ENCODE measurements at regions not wholly inside any gene's neighbourhood (a gene's known extent, or its start where the extent isn't known, plus 50 kb on each side); places are given as distances from the start of the nearest gene placed in this dataset.

DNA sequence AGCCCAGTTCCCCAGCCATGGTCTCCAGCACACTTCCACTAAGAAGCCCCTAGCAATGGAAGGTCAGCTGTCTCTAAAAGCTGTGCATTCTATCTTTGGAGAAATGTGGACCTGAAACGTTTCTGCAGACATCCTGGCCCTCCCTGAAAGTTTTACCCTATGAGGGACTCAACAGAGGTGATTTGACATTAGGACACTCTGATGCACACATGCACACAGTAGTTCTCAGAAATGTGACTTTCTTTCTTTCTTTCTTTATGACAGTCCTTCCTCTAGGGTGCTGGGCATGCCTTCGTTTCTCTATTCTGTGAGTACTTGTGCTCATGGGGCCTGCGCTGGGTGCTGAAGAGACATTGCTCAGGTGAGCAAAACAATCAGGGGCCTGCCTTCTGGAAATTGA lies 857.3 kb downstream of the RNF144A start:
- DNase-seq = no peak

DNA sequence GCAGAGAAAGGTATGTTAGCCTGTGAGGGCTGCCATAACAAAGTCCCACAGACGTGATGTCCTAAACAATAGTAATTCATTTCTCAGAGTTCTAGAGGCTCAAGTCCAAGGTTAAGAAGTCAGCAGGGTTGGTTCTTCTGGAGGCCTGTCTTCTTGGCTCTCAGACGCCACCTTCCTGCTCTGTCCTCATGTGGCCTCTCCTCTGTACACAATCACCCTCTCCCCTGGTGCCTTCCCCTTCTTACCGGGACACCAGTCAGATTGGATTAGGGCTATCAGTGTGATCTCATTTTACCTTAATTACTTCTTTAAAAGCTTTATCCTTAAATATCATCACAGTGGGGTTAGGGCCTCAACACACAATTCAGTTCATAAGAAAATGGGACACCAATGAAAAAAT lies 860.5 kb downstream of the RNF144A start:
- DNase-seq = no peak

DNA sequence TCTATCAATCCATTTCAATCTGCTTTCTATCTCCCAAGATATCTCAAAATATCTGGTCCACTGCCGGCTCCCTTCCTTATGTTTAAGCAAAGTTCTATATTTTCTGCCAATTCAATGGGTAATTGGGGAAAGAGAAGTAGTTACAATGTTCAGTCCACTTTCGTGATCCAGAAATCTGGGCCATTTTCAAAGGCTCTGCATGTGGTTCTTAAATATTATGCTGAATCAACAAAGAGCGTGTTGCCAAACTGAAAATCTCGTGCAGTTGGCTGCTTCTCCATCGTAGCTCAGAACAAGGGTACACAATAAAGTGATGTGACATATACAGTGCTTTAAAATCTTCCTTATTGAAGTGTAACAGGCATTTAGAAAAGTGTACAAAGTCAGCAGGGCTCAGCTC lies 863.1 kb downstream of the RNF144A start:
- DNase-seq = no peak

DNA sequence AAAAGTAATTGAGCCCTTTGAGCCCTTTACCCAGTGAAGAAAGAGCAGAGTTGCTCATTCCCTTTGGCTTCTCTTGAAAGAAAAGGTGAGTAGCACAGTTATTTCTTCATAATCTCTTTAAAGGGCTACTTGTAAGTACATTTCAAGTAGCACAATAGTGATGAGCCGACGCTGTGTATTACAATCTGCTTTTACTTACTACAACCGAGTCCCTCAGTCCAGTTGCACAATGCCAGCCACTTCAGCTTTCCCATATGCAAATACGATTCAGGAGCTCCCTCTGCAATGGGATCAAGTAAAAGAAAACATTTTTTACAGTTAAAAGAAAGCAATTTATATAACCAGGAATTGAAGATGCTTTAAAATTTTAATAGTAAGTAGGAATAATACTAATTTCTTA lies 868.5 kb downstream of the RNF144A start:
- DNase-seq = no peak

- DNase-seq = no peak
These were observed 871.5 kb downstream of the RNF144A start for GRCh38 chr2:7788736-7789135.

- no peak for DNase-seq
These were observed 874.9 kb downstream of the RNF144A start for GRCh38 chr2:7792031-7792651.

- no peak for DNase-seq
These were observed 878.8 kb downstream of the RNF144A start for GRCh38 chr2:7795778-7796563.

DNA sequence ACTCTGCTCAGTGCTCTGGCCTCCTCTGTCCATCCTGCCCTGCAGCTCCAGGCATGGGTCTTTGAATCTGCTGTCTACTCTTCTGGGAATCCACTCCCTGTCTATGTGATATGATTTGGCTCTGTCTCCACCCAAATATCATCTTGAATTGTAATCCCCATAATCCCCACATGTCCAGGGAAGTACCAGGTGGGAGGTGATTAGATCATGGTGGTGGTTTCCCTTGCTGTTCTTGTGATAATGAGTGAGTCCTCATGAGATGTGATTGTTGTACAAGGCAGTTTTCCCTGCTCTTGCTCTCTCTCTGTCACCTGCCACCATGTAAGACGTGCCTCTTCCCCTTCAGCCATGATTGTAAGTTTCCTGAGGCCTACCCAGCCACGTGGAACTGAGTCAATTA lies 881.8 kb upstream of the ID2 start:
- no peak for DNase-seq

DNA sequence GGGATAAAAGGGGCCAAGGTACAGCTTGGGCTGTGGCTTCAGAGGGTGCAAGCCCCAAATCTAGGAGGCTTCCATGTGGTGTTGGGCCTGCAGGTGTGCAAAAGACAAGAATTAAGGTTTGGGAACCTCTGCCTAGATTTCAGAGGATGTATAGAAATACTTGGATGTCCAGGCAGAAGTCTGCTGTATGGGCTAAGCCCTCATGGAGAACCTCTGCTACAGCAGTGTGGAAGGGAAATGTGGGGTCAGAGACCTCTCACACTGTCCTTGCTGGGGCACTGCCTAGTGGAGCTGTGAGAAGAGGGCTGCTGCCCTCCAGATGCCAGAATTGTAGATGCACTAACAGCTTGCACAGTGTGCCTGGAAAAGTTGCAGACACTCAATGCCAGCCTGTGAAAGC lies 880.6 kb upstream of the ID2 start:
- DNase-seq = no peak

GRCh38 chr2:7803515-7803914 lies 878.3 kb upstream of the ID2 start:
- no peak for DNase-seq

- no peak for DNase-seq
These were observed 872.2 kb upstream of the ID2 start for GRCh38 chr2:7809640-7810039.

DNA sequence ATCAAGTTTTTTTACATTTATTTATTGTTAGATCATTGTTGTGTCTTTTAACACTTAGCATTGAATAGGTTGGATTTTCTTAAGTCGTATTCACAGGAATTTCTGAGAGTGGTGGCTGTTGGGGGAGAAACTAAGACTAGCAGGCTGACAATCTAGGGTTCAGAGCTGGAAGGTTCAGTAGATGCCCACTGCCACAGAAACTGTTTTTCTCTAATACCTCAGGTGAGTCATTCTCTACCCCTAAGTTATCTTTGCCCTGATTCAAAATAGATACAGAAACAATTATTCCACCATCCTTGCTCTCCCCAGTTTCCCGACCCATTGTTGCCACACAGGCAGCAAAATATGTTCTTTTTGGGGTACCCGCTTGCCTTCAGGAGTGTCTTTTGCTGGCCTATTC lies 870.8 kb upstream of the ID2 start:
- DNase-seq = no peak

DNA sequence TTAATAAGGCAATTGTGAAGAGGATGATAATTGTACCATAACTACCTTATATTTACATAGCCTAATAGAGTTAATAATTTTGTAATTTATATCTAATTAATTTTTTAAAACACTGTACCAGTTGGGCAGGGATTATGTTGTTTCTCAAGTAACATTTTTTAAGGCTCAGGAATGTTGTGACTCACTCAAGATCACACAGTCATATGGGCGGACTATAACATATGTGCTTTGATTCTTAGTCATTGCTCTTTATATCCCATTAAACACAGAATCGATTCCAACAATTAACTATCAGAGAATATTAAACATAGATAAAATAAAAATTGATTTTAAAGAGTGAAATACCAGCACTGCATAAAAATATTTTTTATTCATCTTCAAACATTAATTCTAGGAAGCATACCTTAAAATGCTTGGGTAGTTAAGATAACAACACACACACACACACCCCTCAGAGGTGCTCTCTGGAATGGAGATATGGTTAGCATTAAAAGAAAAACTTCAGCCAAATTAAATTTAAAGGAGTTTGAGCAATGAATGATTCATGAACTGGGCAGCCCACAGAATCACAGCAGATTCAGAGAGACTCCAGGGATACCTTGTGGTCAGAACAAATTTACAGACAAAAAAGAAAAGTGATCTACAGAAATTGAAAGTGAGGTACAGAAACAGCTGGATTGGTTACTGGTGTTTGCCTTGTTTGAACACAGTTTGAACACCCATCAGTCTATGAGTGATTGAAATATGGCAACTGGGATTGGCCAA lies 869.4 kb upstream of the ID2 start:
- DNase-seq = no peak

- DNase-seq = no peak
These were observed 868.1 kb upstream of the ID2 start for GRCh38 chr2:7813541-7814292.

DNA sequence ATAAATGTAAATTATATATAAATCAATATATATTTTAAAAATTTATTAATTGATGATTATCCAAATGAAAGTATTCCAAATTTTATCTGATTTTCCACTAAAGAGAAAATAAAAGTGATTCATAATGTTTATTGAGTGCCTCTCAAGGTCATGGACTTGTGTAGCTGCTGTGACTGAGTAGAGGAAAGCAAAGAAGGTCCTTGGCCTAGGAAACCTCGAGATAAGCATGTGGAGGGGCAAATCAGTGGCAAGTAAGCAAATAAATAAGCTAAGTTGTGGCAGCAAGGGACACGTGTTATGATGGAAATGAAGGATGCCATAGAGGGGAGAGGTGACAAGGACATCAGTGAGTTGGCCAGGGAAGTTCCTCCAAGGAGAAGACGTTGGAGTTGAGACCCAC lies 866.1 kb upstream of the ID2 start:
- no peak for DNase-seq

GRCh38 chr2:7816233-7816632 lies 865.6 kb upstream of the ID2 start:
- no peak for DNase-seq

- DNase-seq = no peak
These were observed 864.9 kb upstream of the ID2 start for GRCh38 chr2:7816944-7817343.

DNA sequence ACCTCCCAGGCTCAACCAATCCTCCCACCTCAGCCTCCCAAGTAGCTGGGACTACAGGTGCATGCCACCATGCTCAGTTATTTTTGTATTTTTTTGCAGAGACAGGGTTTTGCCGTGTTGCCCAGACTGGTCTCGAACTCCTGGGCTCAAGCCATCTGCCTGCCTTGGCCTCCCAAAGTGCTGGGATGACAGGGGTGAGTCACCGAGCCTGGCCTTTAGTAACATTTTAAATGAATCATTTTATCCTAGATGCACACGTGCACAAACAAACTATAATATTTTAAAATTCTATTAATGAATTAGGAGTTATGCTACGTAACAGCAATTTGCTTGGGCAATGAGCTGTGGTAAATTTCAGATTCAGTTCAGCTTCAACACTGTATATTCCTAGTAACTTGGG lies 862.5 kb upstream of the ID2 start:
- no peak for DNase-seq

DNA sequence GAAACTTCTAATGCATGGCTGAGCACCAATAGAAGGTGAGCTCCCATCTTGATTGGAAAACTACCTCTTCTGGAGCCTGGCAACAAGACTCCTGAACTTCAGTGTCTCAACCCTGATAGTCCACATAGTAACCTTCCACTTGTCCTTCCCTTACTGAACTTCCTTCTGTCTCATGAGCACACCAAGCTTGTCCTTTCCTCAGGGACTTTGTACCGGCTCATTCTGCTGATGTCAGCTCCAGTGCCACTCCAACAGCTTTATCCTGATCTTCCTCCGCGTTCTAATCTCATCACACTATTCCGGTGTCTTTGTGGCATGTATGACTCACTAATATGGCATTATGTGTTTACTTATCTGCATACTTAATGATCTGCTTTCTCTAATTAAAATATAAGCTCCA lies 862.0 kb upstream of the ID2 start:
- DNase-seq = no peak

DNA sequence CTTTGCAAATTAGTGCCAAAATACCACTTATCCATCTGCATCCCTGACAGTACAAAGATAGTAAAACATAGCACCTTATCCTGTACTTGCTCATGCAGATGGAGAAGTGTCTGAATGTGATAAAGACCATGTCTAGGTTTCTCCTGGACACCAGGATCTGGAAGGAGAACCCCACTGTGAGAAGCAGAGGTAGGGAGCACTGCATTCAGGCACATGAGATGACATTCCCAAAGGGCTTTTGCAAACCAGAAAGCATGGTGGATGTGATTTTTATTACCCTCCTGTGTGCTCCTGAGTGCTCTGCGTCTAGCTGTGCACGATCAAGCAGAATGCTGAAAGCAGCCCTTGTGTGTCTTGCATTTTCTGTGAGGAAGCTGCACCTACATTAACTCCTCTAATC lies 857.6 kb upstream of the ID2 start:
- no peak for DNase-seq

GRCh38 chr2:7825591-7826312 lies 856.1 kb upstream of the ID2 start:
- DNase-seq = no peak

- no peak for DNase-seq
These were observed 855.2 kb upstream of the ID2 start for GRCh38 chr2:7826656-7827055.

- DNase-seq = no peak
These were observed 852.6 kb upstream of the ID2 start for GRCh38 chr2:7829241-7829640.

All from CD4-positive, alpha-beta T cell treated with Interleukin-1 beta for 1 hour (primary cell).